Central memory CD8-positive, alpha-beta T cell (primary cell): ENCODE measurements at regions not wholly inside any gene's neighbourhood (a gene's known extent, or its start where the extent isn't known, plus 50 kb on each side); places are given as distances from the start of the nearest gene placed in this dataset.
"Not testable (repeated sequence)": the region's sequence is repeated elsewhere in the genome, so short reads cannot be mapped to it uniquely, and the experiment has no call there.

Experiments used
- ATAC-seq: fragments of 150-1000 bp; cut with Tn5 transposase; replicated peaks from 2 replicates; pipeline ENCODE4 v1.10.0; 2022; ENCODE audit warnings: mild to moderate bottlenecking, moderate FRiP score, moderate number of reproducible peaks; ENCODE audit not compliant: poor library complexity, severe bottlenecking; ENCODE audit errors: extremely low read depth
- DNase-seq, 2 donors: peaks; one replicate each; pipeline ENCODE4 v3.0.0; 2021; ENCODE audit warnings: low spot score in 2 of 2
- H3K27ac Mint-ChIP-seq: one replicate; pipeline ENCODE4 v1.8.0; 2022; ENCODE audit warnings: low read depth, mild to moderate bottlenecking, moderate library complexity, mixed read lengths
- H3K27me3 Mint-ChIP-seq: one replicate; pipeline ENCODE4 v1.8.0; 2022; ENCODE audit warnings: mixed read lengths
- H3K36me3 Mint-ChIP-seq: one replicate; pipeline ENCODE4 v1.8.0; 2022; ENCODE audit warnings: mild to moderate bottlenecking, moderate library complexity, mixed read lengths; ENCODE audit not compliant: insufficient read depth
- H3K4me1 Mint-ChIP-seq: one replicate; pipeline ENCODE4 v1.8.0; 2022; ENCODE audit warnings: mixed read lengths
- H3K4me3 Mint-ChIP-seq: one replicate; pipeline ENCODE4 v1.8.0; 2022; ENCODE audit warnings: mild to moderate bottlenecking, moderate library complexity, mixed read lengths
- H3K9me3 Mint-ChIP-seq: one replicate; pipeline ENCODE4 v1.8.0; 2022; ENCODE audit warnings: mixed read lengths

GRCh38 chr5:20323323-20323722 is 335.3 kb upstream of the CDH18 start:
- H3K4me3 Mint-ChIP-seq = no peak overlapping the region
- H3K4me1 Mint-ChIP-seq = no peaks in the 10 kb centered on the region
- no peak overlapping the region for H3K27ac Mint-ChIP-seq
- H3K9me3 Mint-ChIP-seq = peaks cover 37% of the 10 kb centered on the region
- ATAC-seq = no peak
- H3K27me3 Mint-ChIP-seq = no peaks in the 10 kb centered on the region
- DNase-seq = no peak
- H3K36me3 Mint-ChIP-seq = no peaks in the 10 kb centered on the region

- no peak overlapping the region for H3K27ac Mint-ChIP-seq
- no peaks in the 10 kb centered on the region for H3K27me3 Mint-ChIP-seq
- DNase-seq (no peak), ATAC-seq (no peak)
- H3K4me1 Mint-ChIP-seq = no peaks in the 10 kb centered on the region
- H3K4me3 Mint-ChIP-seq = no peak overlapping the region
- peaks cover 13% of the 10 kb centered on the region for H3K9me3 Mint-ChIP-seq
- no peaks in the 10 kb centered on the region for H3K36me3 Mint-ChIP-seq
These were observed 319.4 kb upstream of the CDH18 start for GRCh38 chr5:20307391-20307790.

DNA sequence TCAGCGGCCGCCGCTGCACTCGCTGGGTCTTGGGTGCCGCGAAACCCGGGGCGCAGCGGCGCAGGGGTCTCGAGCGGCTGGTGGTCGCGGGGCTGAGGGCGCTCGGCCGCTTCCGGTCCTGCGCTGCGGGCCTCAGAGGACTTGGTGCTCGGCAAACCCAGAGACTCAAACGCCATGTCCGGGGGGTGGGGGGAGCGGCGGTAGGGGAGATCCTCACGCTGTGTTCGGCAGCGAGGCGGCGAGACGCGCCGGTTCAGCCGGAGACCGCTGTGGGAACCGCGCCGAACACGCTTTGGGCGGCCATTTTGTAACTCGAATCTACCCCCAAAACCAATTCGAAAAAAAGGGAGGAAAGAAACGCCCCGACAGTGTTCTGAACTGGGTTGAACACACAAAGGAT is 317.5 kb upstream of the CDH18 start:
- ATAC-seq (no peak), DNase-seq (no peak)
- H3K4me1 Mint-ChIP-seq = no peaks in the 10 kb centered on the region
- H3K9me3 Mint-ChIP-seq = peaks cover 8% of the 10 kb centered on the region
- H3K4me3 Mint-ChIP-seq = no peak overlapping the region
- no peak overlapping the region for H3K27ac Mint-ChIP-seq
- H3K27me3 Mint-ChIP-seq = no peaks in the 10 kb centered on the region
- no peaks in the 10 kb centered on the region for H3K36me3 Mint-ChIP-seq

GRCh38 chr5:20304570-20304969 is 316.6 kb upstream of the CDH18 start:
- not testable (repeated sequence) for H3K4me3 Mint-ChIP-seq, H3K36me3 Mint-ChIP-seq, H3K4me1 Mint-ChIP-seq, H3K27me3 Mint-ChIP-seq, ATAC-seq, DNase-seq, H3K27ac Mint-ChIP-seq, H3K9me3 Mint-ChIP-seq

- Mint-ChIP-seq H3K27ac (no peak overlapping the region), H3K4me1 (no peaks in the 10 kb centered on the region), H3K4me3 (no peak overlapping the region), H3K9me3 (peaks cover 15% of the 10 kb centered on the region), H3K36me3 (no peaks in the 10 kb centered on the region), H3K27me3 (no peaks in the 10 kb centered on the region)
- no peak for ATAC-seq
- DNase-seq = no peak
These were observed 312.1 kb upstream of the CDH18 start for GRCh38 chr5:20300110-20300509.

DNA sequence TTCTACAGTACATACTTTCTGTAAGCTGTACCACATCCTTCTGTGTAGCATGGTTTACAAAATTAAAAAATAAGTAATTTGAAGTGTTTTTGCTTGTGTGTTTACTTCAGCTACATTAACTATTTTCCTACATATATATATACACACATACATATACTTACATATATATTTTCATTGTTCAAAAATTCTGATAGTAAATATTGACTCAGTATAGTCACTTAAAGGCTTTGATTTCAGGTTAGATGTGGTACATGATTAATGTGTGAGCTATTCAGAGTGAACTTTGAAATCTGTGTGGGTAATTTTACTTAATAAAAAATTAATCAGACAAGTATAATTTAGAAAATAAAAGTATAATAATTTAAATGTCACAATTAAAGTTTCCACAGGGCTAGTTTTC is 306.7 kb upstream of the CDH18 start:
- no peak overlapping the region for H3K4me3 Mint-ChIP-seq
- H3K36me3 Mint-ChIP-seq = no peaks in the 10 kb centered on the region
- H3K9me3 Mint-ChIP-seq = peaks cover 9% of the 10 kb centered on the region
- no peak for ATAC-seq
- H3K27ac Mint-ChIP-seq = no peak overlapping the region
- no peaks in the 10 kb centered on the region for H3K4me1 Mint-ChIP-seq
- no peaks in the 10 kb centered on the region for H3K27me3 Mint-ChIP-seq
- no peak for DNase-seq

- Mint-ChIP-seq H3K27me3 (no peaks in the 10 kb centered on the region), H3K4me1 (no peaks in the 10 kb centered on the region), H3K27ac (no peak overlapping the region), H3K36me3 (no peaks in the 10 kb centered on the region), H3K9me3 (no peaks in the 10 kb centered on the region), H3K4me3 (no peak overlapping the region)
- no peak for ATAC-seq
- no peak for DNase-seq
These were observed 303.8 kb upstream of the CDH18 start for GRCh38 chr5:20291766-20292165.

DNA sequence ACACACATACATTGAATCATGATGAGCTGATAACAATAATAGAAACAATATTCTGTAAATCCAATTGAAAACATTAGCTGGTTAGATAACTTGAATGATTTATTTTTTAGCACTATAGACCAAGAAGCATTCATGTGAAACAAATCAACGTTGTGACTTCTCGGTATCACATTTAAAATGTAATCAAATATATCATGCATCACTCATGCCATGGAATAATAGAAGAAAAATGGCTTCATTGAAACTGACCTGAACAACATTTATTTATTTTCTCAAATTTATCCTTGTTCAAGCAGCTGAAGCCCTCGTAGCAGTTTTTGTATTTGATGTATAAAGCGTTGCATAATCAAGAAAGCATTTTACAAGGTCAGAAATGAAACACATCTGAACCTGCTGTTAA is 299.6 kb upstream of the CDH18 start:
- Mint-ChIP-seq H3K36me3 (no peaks in the 10 kb centered on the region), H3K4me1 (no peaks in the 10 kb centered on the region), H3K9me3 (no peaks in the 10 kb centered on the region), H3K27ac (no peak overlapping the region), H3K27me3 (no peaks in the 10 kb centered on the region), H3K4me3 (no peak overlapping the region)
- no peak for DNase-seq
- ATAC-seq = no peak

GRCh38 chr5:20286512-20286911 is 298.5 kb upstream of the CDH18 start:
- H3K4me1 Mint-ChIP-seq = no peaks in the 10 kb centered on the region
- DNase-seq (no peak), ATAC-seq (no peak)
- no peaks in the 10 kb centered on the region for H3K9me3 Mint-ChIP-seq
- H3K27ac Mint-ChIP-seq = no peak overlapping the region
- no peak overlapping the region for H3K4me3 Mint-ChIP-seq
- no peaks in the 10 kb centered on the region for H3K27me3 Mint-ChIP-seq
- no peaks in the 10 kb centered on the region for H3K36me3 Mint-ChIP-seq

DNA sequence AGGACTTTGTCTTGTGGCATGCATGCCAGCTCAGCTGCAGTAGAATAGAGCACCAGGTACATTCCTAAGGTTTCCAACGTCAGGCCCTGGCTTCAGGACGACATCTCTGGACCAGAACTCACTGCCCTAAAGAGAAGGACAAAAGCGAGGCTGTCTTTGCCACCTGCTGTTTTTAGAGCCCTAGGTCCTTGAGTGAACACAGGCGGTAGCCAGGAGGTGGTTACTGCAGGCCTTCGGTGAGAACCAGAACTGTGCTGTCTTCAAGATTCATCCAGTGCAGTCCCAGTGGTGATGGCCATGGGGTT is 288.9 kb upstream of the CDH18 start:
- DNase-seq (no peak), ATAC-seq (no peak)
- no peaks in the 10 kb centered on the region for H3K4me1 Mint-ChIP-seq
- H3K36me3 Mint-ChIP-seq = no peaks in the 10 kb centered on the region
- H3K9me3 Mint-ChIP-seq = peaks cover 29% of the 10 kb centered on the region
- H3K27me3 Mint-ChIP-seq = no peaks in the 10 kb centered on the region
- H3K4me3 Mint-ChIP-seq = no peak overlapping the region
- no peak overlapping the region for H3K27ac Mint-ChIP-seq

- peaks cover 35% of the 10 kb centered on the region for H3K9me3 Mint-ChIP-seq
- H3K27ac Mint-ChIP-seq = no peak overlapping the region
- H3K27me3 Mint-ChIP-seq = no peaks in the 10 kb centered on the region
- H3K4me3 Mint-ChIP-seq = no peak overlapping the region
- H3K4me1 Mint-ChIP-seq = no peaks in the 10 kb centered on the region
- ATAC-seq (no peak), DNase-seq (no peak)
- H3K36me3 Mint-ChIP-seq = no peaks in the 10 kb centered on the region
These were observed 288.3 kb upstream of the CDH18 start for GRCh38 chr5:20276061-20276958.

- H3K4me1 Mint-ChIP-seq = no peaks in the 10 kb centered on the region
- no peak for ATAC-seq
These were observed 278.1 kb upstream of the CDH18 start for GRCh38 chr5:20266066-20266465.

GRCh38 chr5:20262896-20263295 is 274.9 kb upstream of the CDH18 start:
- Mint-ChIP-seq H3K36me3 (no peaks in the 10 kb centered on the region), H3K4me1 (no peaks in the 10 kb centered on the region), H3K27ac (no peak overlapping the region), H3K27me3 (no peaks in the 10 kb centered on the region), H3K4me3 (no peak overlapping the region), H3K9me3 (peaks cover 25% of the 10 kb centered on the region)
- no peak for ATAC-seq
- no peak for DNase-seq

More at GRCh38 chr5:20266066-20266465, 278.1 kb upstream of the CDH18 start:
- Mint-ChIP-seq H3K36me3 (no peaks in the 10 kb centered on the region), H3K4me3 (no peak overlapping the region), H3K27ac (no peak overlapping the region), H3K9me3 (peaks cover 12% of the 10 kb centered on the region), H3K27me3 (no peaks in the 10 kb centered on the region)
- DNase-seq = no peak
